Upper lobe of right lung (tissue), 1 donor: ENCODE measurements at regions not wholly inside any gene's neighbourhood (a gene's known extent, or its start where the extent isn't known, plus 50 kb on each side); places are given as distances from the start of the nearest gene placed in this dataset.

ENCODE experiments used
- ATAC-seq: fragments of 200-7000 bp; cut with Tn5 transposase; one replicate; pipeline ENCODE4 v1.9.1; 2020; ENCODE audit warnings: mild to moderate bottlenecking, moderate library complexity
- DNase-seq: peaks from one replicate; pipeline ENCODE4 v3.0.0-alpha.2; 2020
- H3K27ac ChIP-seq: fragments of 200-600 bp; one replicate; pipeline ENCODE4 v1.8.0; 2022
- H3K27me3 ChIP-seq: fragments of 200-600 bp; one replicate; pipeline ENCODE4 v1.8.0; 2022; ENCODE audit warnings: mild to moderate bottlenecking
- H3K36me3 ChIP-seq: fragments of 200-600 bp; one replicate; pipeline ENCODE4 v1.8.0; 2022
- H3K4me1 ChIP-seq: fragments of 200-600 bp; one replicate; pipeline ENCODE4 v1.8.0; 2022
- H3K4me3 ChIP-seq: fragments of 200-600 bp; one replicate; pipeline ENCODE4 v1.8.0; 2022; ENCODE audit warnings: mild to moderate bottlenecking
- H3K9me3 ChIP-seq: fragments of 200-600 bp; one replicate; pipeline ENCODE4 v1.8.0; 2022
- CTCF ChIP-seq: fragments of 200-600 bp; IDR thresholded peaks from one replicate; pipeline ENCODE4 v1.8.0; 2022; ENCODE audit warnings: antibody characterized with exemption
- intact Hi-C: fragments of 100-400 bp; cut with DNase I; formaldehyde crosslinking; loops from one replicate; pipeline ENCODE4 v1.11.0; 2022
- donor health status: DM: no; HTN: yes; CAD: no; lungs with severe emphysema.

- no peak for DNase-seq
These were observed 136.1 kb downstream of the HERPUD2 start for GRCh38 chr7:35558841-35559240.

GRCh38 chr7:35556515-35557471 lies 138.1 kb downstream of the HERPUD2 start:
- TF ChIP-seq CTCF: no peak
- Histone ChIP-seq H3K36me3 (no peaks in the 10 kb centered on the region), H3K27ac (no peak overlapping the region), H3K27me3 (no peaks in the 10 kb centered on the region), H3K4me3 (no peak overlapping the region), H3K9me3 (no peaks in the 10 kb centered on the region), H3K4me1 (peaks cover 6% of the 10 kb centered on the region)
- intact Hi-C loops: no loop called here
- DNase-seq (no peak), ATAC-seq (peak; percentile 78)

More at GRCh38 chr7:35558841-35559240, 136.1 kb downstream of the HERPUD2 start:
- Histone ChIP-seq H3K4me1 (no peaks in the 10 kb centered on the region), H3K27me3 (no peaks in the 10 kb centered on the region), H3K36me3 (no peaks in the 10 kb centered on the region), H3K4me3 (no peak overlapping the region), H3K27ac (no peak overlapping the region), H3K9me3 (no peaks in the 10 kb centered on the region)
- intact Hi-C loops: no loop called here
- ATAC-seq: no peak
- no peak for TF ChIP-seq CTCF

- Histone ChIP-seq H3K36me3 (no peaks in the 10 kb centered on the region), H3K4me3 (no peak overlapping the region), H3K27me3 (no peaks in the 10 kb centered on the region), H3K4me1 (peaks cover 6% of the 10 kb centered on the region), H3K9me3 (no peaks in the 10 kb centered on the region), H3K27ac (no peak overlapping the region)
- intact Hi-C loops: no loop called here
- no peak for DNase-seq
- ATAC-seq: no peak
- no peak for TF ChIP-seq CTCF
These were observed 139.0 kb downstream of the HERPUD2 start for GRCh38 chr7:35555934-35556333.

GRCh38 chr7:35555386-35555785 lies 139.5 kb downstream of the HERPUD2 start:
- no peak overlapping the region for H3K27ac ChIP-seq
- TF ChIP-seq CTCF: no peak

GRCh38 chr7:35553519-35553918 lies 141.4 kb downstream of the HERPUD2 start:
- Histone ChIP-seq H3K36me3 (no peaks in the 10 kb centered on the region), H3K27me3 (no peaks in the 10 kb centered on the region), H3K4me3 (no peak overlapping the region), H3K4me1 (peaks cover 6% of the 10 kb centered on the region), H3K9me3 (no peaks in the 10 kb centered on the region), H3K27ac (no peak overlapping the region)
- DNase-seq: no peak
- ATAC-seq: peak; percentile 80
- intact Hi-C loops: no loop called here
- no peak for TF ChIP-seq CTCF

More at GRCh38 chr7:35555386-35555785, 139.5 kb downstream of the HERPUD2 start:
- no peak for DNase-seq
- H3K9me3 ChIP-seq: no peaks in the 10 kb centered on the region
- no peak for ATAC-seq
- no peaks in the 10 kb centered on the region for H3K36me3 ChIP-seq
- H3K4me1 ChIP-seq: peaks cover 6% of the 10 kb centered on the region
- intact Hi-C loops: no loop called here
- no peaks in the 10 kb centered on the region for H3K27me3 ChIP-seq
- no peak overlapping the region for H3K4me3 ChIP-seq
